Ureter (tissue), 1 donor: ENCODE measurements at regions not wholly inside any gene's neighbourhood (a gene's known extent, or its start where the extent isn't known, plus 50 kb on each side); places are given as distances from the start of the nearest gene placed in this dataset.
"Not testable (repeated sequence)": the region's sequence is repeated elsewhere in the genome, so short reads cannot be mapped to it uniquely, and the experiment has no call there.

Source experiments
- DNase-seq: peaks from one replicate; pipeline ENCODE4 v3.0.0-alpha.2; 2020; ENCODE audit warnings: low spot score
- donor health status: DM: yes; HTN: yes; CAD: no.

- no peak for DNase-seq
Measured at GRCh38 chr13:28607187-28607955, 51.6 kb upstream of the POMP start.

- DNase-seq, result no peak
Measured at GRCh38 chr13:28606466-28606865, 52.5 kb upstream of the POMP start.

- DNase-seq, result not testable (repeated sequence)
Measured at GRCh38 chr13:28605147-28605546, 53.8 kb upstream of the POMP start.

GRCh38 chr13:28603043-28603664 is 55.8 kb upstream of the POMP start:
- no peak for DNase-seq

GRCh38 chr13:28602580-28602979 is 56.4 kb upstream of the POMP start:
- no peak for DNase-seq

GRCh38 chr13:28601581-28601980 is 57.3 kb upstream of the POMP start:
- DNase-seq, result no peak

- no peak for DNase-seq
Measured at GRCh38 chr13:28597641-28598040, 61.3 kb upstream of the POMP start.

GRCh38 chr13:28590461-28590860 is 68.5 kb upstream of the POMP start:
- DNase-seq, result no peak

- no peak for DNase-seq
Measured at GRCh38 chr13:28588296-28588695, 70.6 kb upstream of the POMP start.

GRCh38 chr13:28587174-28587540 is 71.8 kb upstream of the POMP start:
- no peak for DNase-seq

- DNase-seq, result no peak
Measured at GRCh38 chr13:28586439-28587173, 72.3 kb upstream of the POMP start.

GRCh38 chr13:28585561-28585960 is 73.4 kb upstream of the POMP start:
- no peak for DNase-seq

GRCh38 chr13:28584873-28585381 is 74.0 kb upstream of the POMP start:
- DNase-seq, result no peak

GRCh38 chr13:28583651-28584091 is 75.3 kb upstream of the POMP start:
- no peak for DNase-seq

- no peak for DNase-seq
Measured at GRCh38 chr13:28582892-28583240, 76.1 kb upstream of the POMP start.

GRCh38 chr13:28582225-28582891 is 76.6 kb upstream of the POMP start:
- no peak for DNase-seq

GRCh38 chr13:28581451-28581850 is 77.5 kb upstream of the POMP start:
- DNase-seq, result no peak

- no peak for DNase-seq
Measured at GRCh38 chr13:28579736-28580135, 79.2 kb upstream of the POMP start.

- no peak for DNase-seq
Measured at GRCh38 chr13:28579322-28579721, 79.6 kb upstream of the POMP start.

- no peak for DNase-seq
Measured at GRCh38 chr13:28576067-28576466, 81.1 kb upstream of the FLT1 start.

- DNase-seq, result no peak
Measured at GRCh38 chr13:28575200-28575599, 80.3 kb upstream of the FLT1 start.

GRCh38 chr13:28574617-28575142 is 79.8 kb upstream of the FLT1 start:
- no peak for DNase-seq
